ENCODE measurements at regions not wholly inside any gene's neighbourhood (a gene's known extent, or its start where the extent isn't known, plus 50 kb on each side); places are given as distances from the start of the nearest gene placed in this dataset.

DNA sequence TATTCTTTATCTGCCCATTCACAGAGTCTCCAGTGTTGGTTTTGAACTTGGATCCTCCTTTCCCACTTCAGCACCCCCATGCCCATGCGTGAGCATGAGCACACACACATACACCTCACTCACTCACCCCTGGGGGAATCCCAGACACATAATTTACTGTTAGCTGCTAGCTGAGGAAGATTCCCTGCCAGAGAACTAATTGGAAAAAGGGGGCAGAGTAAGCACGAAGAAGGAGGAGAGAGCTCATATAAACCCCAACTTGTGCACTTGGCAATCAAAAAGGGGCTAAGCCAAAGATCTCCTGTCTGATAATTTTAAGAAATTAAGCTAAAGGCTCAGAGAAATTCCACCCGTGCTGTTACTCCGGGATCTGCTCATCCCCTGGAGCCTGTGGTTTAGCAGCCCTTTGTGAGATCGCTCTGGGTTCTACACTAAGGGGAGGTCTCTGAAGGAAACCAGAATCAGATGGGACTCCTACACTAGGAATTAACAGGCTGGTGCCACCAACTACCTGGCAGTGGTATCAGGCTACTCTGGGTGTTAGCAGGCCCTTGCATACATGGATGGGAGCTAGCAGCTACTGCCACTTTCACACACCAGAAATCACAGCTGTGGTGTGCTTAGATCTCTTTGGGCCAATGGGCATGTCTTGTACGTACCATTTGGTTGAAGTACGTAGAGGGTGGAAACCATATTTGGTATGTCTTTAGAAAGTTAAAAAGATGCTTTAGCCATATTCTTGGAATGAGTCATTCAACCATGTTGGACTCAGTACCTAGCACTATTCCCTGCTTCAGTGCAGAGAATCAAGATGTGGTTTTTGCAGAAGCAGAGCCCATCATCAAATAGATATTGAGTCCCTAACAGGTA is 95.6 kb upstream of the SLC14A2 start:
- Mint-ChIP-seq H3K27ac (peak overlapping the region; percentile 82 to 94 (median 93)), H3K27me3 (ENCODE audit: low read depth) (no peaks in the 10 kb centered on the region), H3K9me3 (no peaks in the 10 kb centered on the region), H3K4me3 (no peak overlapping the region), H3K36me3 (ENCODE audit: low read depth) (no peaks in the 10 kb centered on the region), H3K4me1 (peaks cover 76% of the 10 kb centered on the region)
- TF ChIP-seq CTCF (IDR thresholded peaks at IDR 0.05; ENCODE audit: unreplicated experiment in 3 of 3): no peak

DNA sequence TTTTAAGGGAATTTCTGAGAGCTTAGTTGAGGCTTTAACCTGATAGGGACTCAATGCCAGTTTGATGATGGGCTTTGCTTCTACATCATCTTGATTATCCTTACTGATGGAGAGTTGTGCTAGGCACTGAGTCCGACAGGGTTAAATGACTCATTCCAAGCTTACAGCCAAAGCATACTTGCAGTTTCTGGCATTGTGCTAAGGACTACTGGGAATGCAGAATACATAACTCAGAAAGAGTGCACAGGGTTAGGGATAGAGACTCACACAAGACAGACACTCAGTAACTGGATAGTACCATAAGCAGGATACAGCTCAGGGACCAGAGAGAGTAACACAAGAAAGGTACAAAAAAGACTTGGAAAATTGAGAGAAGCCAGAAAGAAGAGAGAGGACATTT is 94.1 kb upstream of the SLC14A2 start:
- Mint-ChIP-seq H3K4me1 (peaks cover 81% of the 10 kb centered on the region), H3K4me3 (peak overlapping the region in 2 of 3 experiments; percentile 17 to 59), H3K27ac (peak overlapping the region; percentile 77 to 97 (median 93)), H3K36me3 (ENCODE audit: low read depth) (no peaks in the 10 kb centered on the region), H3K9me3 (no peaks in the 10 kb centered on the region), H3K27me3 (ENCODE audit: low read depth) (no peaks in the 10 kb centered on the region)
- TF ChIP-seq CTCF (IDR thresholded peaks at IDR 0.05; ENCODE audit: unreplicated experiment in 3 of 3): no peak

GRCh38 chr18:45521777-45522176 is 93.5 kb upstream of the SLC14A2 start:
- H3K27me3 Mint-ChIP-seq (ENCODE audit: low read depth): no peaks in the 10 kb centered on the region
- TF ChIP-seq CTCF (IDR thresholded peaks at IDR 0.05; ENCODE audit: unreplicated experiment in 3 of 3): no peak
- H3K27ac Mint-ChIP-seq: peak overlapping the region; percentile 77 to 97 (median 93)
- peaks cover 81% of the 10 kb centered on the region for H3K4me1 Mint-ChIP-seq
- H3K4me3 Mint-ChIP-seq: no peak overlapping the region
- no peaks in the 10 kb centered on the region for H3K36me3 Mint-ChIP-seq (ENCODE audit: low read depth)
- no peaks in the 10 kb centered on the region for H3K9me3 Mint-ChIP-seq

- Mint-ChIP-seq H3K4me3 (no peak overlapping the region), H3K9me3 (no peaks in the 10 kb centered on the region), H3K36me3 (ENCODE audit: low read depth) (no peaks in the 10 kb centered on the region), H3K4me1 (peaks cover 75% of the 10 kb centered on the region), H3K27me3 (ENCODE audit: low read depth) (no peaks in the 10 kb centered on the region), H3K27ac (peak overlapping the region in 2 of 3 experiments; percentile 93 to 97)
- no peak for TF ChIP-seq CTCF (IDR thresholded peaks at IDR 0.05; ENCODE audit: unreplicated experiment in 3 of 3)
Observed at GRCh38 chr18:45522371-45522770, 92.9 kb upstream of the SLC14A2 start.

- H3K36me3 Mint-ChIP-seq (ENCODE audit: low read depth): no peaks in the 10 kb centered on the region
- H3K27ac Mint-ChIP-seq: peak overlapping the region; percentile 74 to 81 (median 79)
- H3K27me3 Mint-ChIP-seq (ENCODE audit: low read depth): no peaks in the 10 kb centered on the region
- H3K9me3 Mint-ChIP-seq: no peaks in the 10 kb centered on the region
- peaks cover 53% of the 10 kb centered on the region for H3K4me1 Mint-ChIP-seq
- TF ChIP-seq CTCF (IDR thresholded peaks at IDR 0.05; ENCODE audit: unreplicated experiment in 3 of 3): no peak
- H3K4me3 Mint-ChIP-seq: no peak overlapping the region
Observed at GRCh38 chr18:45525301-45525700, 90.0 kb upstream of the SLC14A2 start.

Measured in nephron (organoid).